HG02642 (cell line): ENCODE measurements at regions not wholly inside any gene's neighbourhood (a gene's known extent, or its start where the extent isn't known, plus 50 kb on each side); places are given as distances from the start of the nearest gene placed in this dataset.
"Not testable (repeated sequence)": the region's sequence is repeated elsewhere in the genome, so short reads cannot be mapped to it uniquely, and the experiment has no call there.

Source experiments
- ATAC-seq: cut with Tn5 transposase; IDR thresholded peaks from one replicate; pipeline ENCODE4 v1.9.1; 2021; ENCODE audit warnings: mild to moderate bottlenecking; ENCODE audit not compliant: unreplicated experiment, poor library complexity

GRCh38 chr13:80000684-80001509, 340.0 kb downstream of the SPRY2 start:
- no peak for ATAC-seq

- ATAC-seq, result no peak
These were observed 341.3 kb downstream of the SPRY2 start for GRCh38 chr13:79999601-80000000.

GRCh38 chr13:79998381-79998880, 342.5 kb downstream of the SPRY2 start:
- ATAC-seq, result no peak

GRCh38 chr13:79997244-79997643, 343.7 kb downstream of the SPRY2 start:
- no peak for ATAC-seq

GRCh38 chr13:79995334-79995733, 345.6 kb downstream of the SPRY2 start:
- no peak for ATAC-seq

- ATAC-seq, result no peak
These were observed 348.8 kb downstream of the SPRY2 start for GRCh38 chr13:79992111-79992510.

GRCh38 chr13:79990048-79990447, 350.9 kb downstream of the SPRY2 start:
- no peak for ATAC-seq

- ATAC-seq, result no peak
These were observed 351.7 kb downstream of the SPRY2 start for GRCh38 chr13:79989217-79989661.

- no peak for ATAC-seq
These were observed 352.4 kb downstream of the SPRY2 start for GRCh38 chr13:79988573-79988972.

GRCh38 chr13:79987761-79988160, 353.2 kb downstream of the SPRY2 start:
- ATAC-seq, result no peak

GRCh38 chr13:79987323-79987722, 353.6 kb downstream of the SPRY2 start:
- ATAC-seq, result no peak

GRCh38 chr13:79986890-79987289, 354.0 kb downstream of the SPRY2 start:
- ATAC-seq, result no peak

- not testable (repeated sequence) for ATAC-seq
These were observed 365.8 kb downstream of the SPRY2 start for GRCh38 chr13:79974935-79975650.

- peak; percentile 92 for ATAC-seq
These were observed 367.4 kb downstream of the SPRY2 start for GRCh38 chr13:79973533-79973963.

- ATAC-seq, result no peak
These were observed 368.8 kb downstream of the SPRY2 start for GRCh38 chr13:79972066-79972569.

GRCh38 chr13:79966493-79966895, 374.4 kb downstream of the SPRY2 start:
- no peak for ATAC-seq

GRCh38 chr13:79966059-79966458, 374.9 kb downstream of the SPRY2 start:
- ATAC-seq, result no peak

GRCh38 chr13:79946556-79946955, 394.4 kb downstream of the SPRY2 start:
- ATAC-seq, result no peak

GRCh38 chr13:79943346-79944023, 397.4 kb downstream of the SPRY2 start:
- no peak for ATAC-seq

GRCh38 chr13:79941752-79942151, 399.2 kb downstream of the SPRY2 start:
- ATAC-seq, result no peak

- ATAC-seq, result no peak
These were observed 401.2 kb downstream of the SPRY2 start for GRCh38 chr13:79939689-79940088.
